Hepatocyte (in vitro differentiated cells): ENCODE measurements at regions not wholly inside any gene's neighbourhood (a gene's known extent, or its start where the extent isn't known, plus 50 kb on each side); places are given as distances from the start of the nearest gene placed in this dataset.

ENCODE experiments used
- DNase-seq: peaks from one replicate; pipeline ENCODE4 v3.0.0-alpha.2; 2016; ENCODE audit warnings: low spot score
- H2AFZ ChIP-seq: fragments of 200-600 bp; sonication (generic); 2 replicates; pipeline ENCODE4 v1.6.0; 2016; ENCODE audit warnings: antibody characterized with exemption, mild to moderate bottlenecking
- H3K27ac ChIP-seq: fragments of 200-600 bp; sonication (generic); 2 replicates; pipeline ENCODE4 v1.5.1; 2016; ENCODE audit warnings: mild to moderate bottlenecking
- H3K27me3 ChIP-seq: fragments of 200-600 bp; sonication (generic); 2 replicates; pipeline ENCODE4 v1.6.1; 2016
- H3K36me3 ChIP-seq: fragments of 200-600 bp; sonication (generic); replicated peaks from 2 replicates; pipeline ENCODE4 v1.5.1; 2016; ENCODE audit warnings: low read depth; ENCODE audit not compliant: insufficient read depth
- H3K4me1 ChIP-seq: fragments of 200-600 bp; sonication (generic); 2 replicates; pipeline ENCODE4 v1.5.1; 2016; ENCODE audit warnings: mild to moderate bottlenecking, moderate library complexity; ENCODE audit not compliant: insufficient read depth
- H3K4me2 ChIP-seq: fragments of 200-600 bp; sonication (generic); 2 replicates; pipeline ENCODE4 v1.6.0; 2016
- H3K4me3 ChIP-seq: fragments of 200-600 bp; sonication (generic); 2 replicates; pipeline ENCODE4 v1.5.1; 2016; ENCODE audit warnings: mild to moderate bottlenecking
- H3K79me2 ChIP-seq: fragments of 200-600 bp; sonication (generic); 2 replicates; pipeline ENCODE4 v1.6.0; 2017; ENCODE audit warnings: mild to moderate bottlenecking
- H3K9me2 ChIP-seq: fragments of 200-600 bp; sonication (generic); replicated peaks from 2 replicates; pipeline ENCODE4 v1.6.0; 2017; ENCODE audit warnings: mild to moderate bottlenecking; ENCODE audit not compliant: insufficient read depth
- H3K9me3 ChIP-seq: fragments of 200-600 bp; sonication (generic); 2 replicates; pipeline ENCODE4 v1.5.1; 2016; ENCODE audit warnings: low read depth, mild to moderate bottlenecking
- H4K20me1 ChIP-seq: fragments of 200-600 bp; sonication (generic); 2 replicates; pipeline ENCODE4 v1.6.0; 2016; ENCODE audit warnings: mild to moderate bottlenecking; ENCODE audit not compliant: insufficient read depth, poor library complexity, severe bottlenecking
- CTCF ChIP-seq: fragments of 200-600 bp; sonication (generic); IDR thresholded peaks from 2 replicates; pipeline ENCODE4 v1.5.1; 2016; ENCODE audit warnings: antibody characterized with exemption, mild to moderate bottlenecking; ENCODE audit not compliant: poor library complexity
- EZH2 ChIP-seq: fragments of 200-600 bp; sonication (generic); IDR thresholded peaks from 2 replicates; pipeline ENCODE4 v1.6.1; 2016; ENCODE audit warnings: antibody characterized with exemption, mild to moderate bottlenecking, borderline replicate concordance
- EZH2phosphoT487 ChIP-seq: fragments of 200-600 bp; sonication (generic); IDR thresholded peaks from one replicate; pipeline ENCODE4 v1.6.1; 2018; ENCODE audit warnings: antibody characterized with exemption, mild to moderate bottlenecking, low read depth, moderate library complexity; ENCODE audit not compliant: unreplicated experiment, severe bottlenecking
- WGBS: methylation state at CpG from one replicate; pipeline ENCODE4 v1.1.6; 2016; ENCODE audit warnings: low lambda C conversion rate; ENCODE audit errors: missing lambda C conversion rate; 5-methylcytosine and 5-hydroxymethylcytosine counted together

- DNase-seq, result no peak
- Histone ChIP-seq H3K27me3 (no peaks in the 10 kb centered on the region), H4K20me1 (no peaks in the 10 kb centered on the region), H3K4me3 (no peak overlapping the region), H3K36me3 (no peaks in the 10 kb centered on the region), H3K4me2 (no peak overlapping the region), H3K9me3 (no peaks in the 10 kb centered on the region), H3K9me2 (no peaks in the 10 kb centered on the region), H2AFZ (no peak overlapping the region), H3K79me2 (no peaks in the 10 kb centered on the region), H3K27ac (no peak overlapping the region), H3K4me1 (no peaks in the 10 kb centered on the region)
- WGBS, result 81% methylated on average over 36 of the region's 39 CpGs
- TF ChIP-seq EZH2 (no peak), CTCF (no peak), EZH2phosphoT487 (no peak)
Measured at GRCh38 chr12:34363050-34363673, 340.9 kb downstream of the ALG10 start.

DNA sequence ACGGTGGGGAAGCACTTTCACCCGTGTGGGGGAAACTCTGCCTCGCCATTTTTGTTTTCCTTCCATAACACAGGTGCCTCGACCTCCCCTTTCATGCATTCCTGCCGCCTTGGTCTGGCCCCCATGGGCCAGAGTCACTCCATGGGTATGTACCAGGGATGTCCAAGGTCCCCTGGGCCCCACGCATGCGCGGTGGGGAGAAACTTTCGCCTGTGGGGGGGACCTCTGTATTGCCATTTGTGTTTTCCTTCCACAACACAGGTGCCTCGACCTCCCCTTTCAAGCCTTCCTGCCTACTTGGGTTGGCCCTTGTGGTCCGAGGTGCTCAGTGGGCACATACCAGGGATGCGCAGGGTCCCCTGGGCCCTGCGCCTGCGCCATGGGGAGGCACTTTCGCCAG lies 345.8 kb downstream of the ALG10 start:
- Histone ChIP-seq H3K9me2 (no peaks in the 10 kb centered on the region), H3K79me2 (no peaks in the 10 kb centered on the region), H3K4me2 (no peak overlapping the region), H3K4me3 (no peak overlapping the region), H3K4me1 (no peaks in the 10 kb centered on the region), H3K9me3 (no peaks in the 10 kb centered on the region), H2AFZ (no peak overlapping the region), H4K20me1 (no peaks in the 10 kb centered on the region), H3K27me3 (no peaks in the 10 kb centered on the region), H3K27ac (no peak overlapping the region), H3K36me3 (no peaks in the 10 kb centered on the region)
- TF ChIP-seq CTCF, result no peak
- TF ChIP-seq EZH2phosphoT487, result no peak
- TF ChIP-seq EZH2, result no peak
- WGBS, result 67% methylated on average over 15 of the region's 15 CpGs
- DNase-seq, result no peak

- Histone ChIP-seq H3K79me2 (no peaks in the 10 kb centered on the region), H3K4me1 (no peaks in the 10 kb centered on the region), H3K27me3 (no peaks in the 10 kb centered on the region), H3K9me3 (no peaks in the 10 kb centered on the region), H2AFZ (no peak overlapping the region), H3K4me2 (no peak overlapping the region), H3K4me3 (no peak overlapping the region), H3K9me2 (no peaks in the 10 kb centered on the region), H3K27ac (no peak overlapping the region), H3K36me3 (no peaks in the 10 kb centered on the region), H4K20me1 (no peaks in the 10 kb centered on the region)
- DNase-seq, result no peak
- TF ChIP-seq EZH2 (no peak), CTCF (no peak), EZH2phosphoT487 (no peak)
- WGBS, result 64% methylated on average over 17 of the region's 17 CpGs
Measured at GRCh38 chr12:34371050-34371449, 348.8 kb downstream of the ALG10 start.

DNA sequence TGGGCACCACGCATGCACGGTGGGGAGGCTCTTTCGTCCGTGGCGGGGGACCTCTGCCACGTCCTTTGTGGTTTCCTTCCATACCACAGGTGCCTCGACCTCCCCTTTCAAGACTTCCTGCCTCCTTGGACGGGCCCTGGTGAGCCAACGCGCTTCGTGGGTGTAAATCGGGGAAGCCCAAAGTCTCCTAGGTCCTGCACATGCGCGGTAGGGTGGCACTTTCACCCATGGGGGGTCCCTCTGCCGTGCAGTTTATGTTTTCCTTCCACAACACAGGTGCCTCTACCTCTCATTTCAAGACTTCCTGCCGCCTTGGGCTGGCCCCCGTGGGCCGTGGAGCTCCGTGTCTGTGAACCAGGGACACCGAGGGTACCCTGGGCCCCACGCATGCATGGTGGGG lies 349.7 kb downstream of the ALG10 start:
- H3K36me3 ChIP-seq, result no peaks in the 10 kb centered on the region
- no peaks in the 10 kb centered on the region for H3K9me2 ChIP-seq
- TF ChIP-seq EZH2phosphoT487, result no peak
- no peak for TF ChIP-seq EZH2
- TF ChIP-seq CTCF, result no peak
- H2AFZ ChIP-seq, result no peak overlapping the region
- WGBS, result 69% methylated on average over 20 of the region's 21 CpGs
- H3K4me3 ChIP-seq, result no peak overlapping the region
- H3K27ac ChIP-seq, result no peak overlapping the region
- H4K20me1 ChIP-seq, result no peaks in the 10 kb centered on the region
- no peaks in the 10 kb centered on the region for H3K27me3 ChIP-seq
- no peaks in the 10 kb centered on the region for H3K79me2 ChIP-seq
- H3K9me3 ChIP-seq, result no peaks in the 10 kb centered on the region
- H3K4me1 ChIP-seq, result no peaks in the 10 kb centered on the region
- no peak for DNase-seq
- H3K4me2 ChIP-seq, result no peak overlapping the region
